ENCODE measurements at regions not wholly inside any gene's neighbourhood (a gene's known extent, or its start where the extent isn't known, plus 50 kb on each side); places are given as distances from the start of the nearest gene placed in this dataset.
A peak's percentile ranks its signal among the peaks of the same experiment; 100 is the strongest.

- DNase-seq: no peak
Observed at GRCh38 chr1:60598041-60598910, 484.1 kb upstream of the NFIA start.

- DNase-seq: no peak
Observed at GRCh38 chr1:60596791-60597750, 485.3 kb upstream of the NFIA start.

GRCh38 chr1:60591583-60591982 lies 490.8 kb upstream of the NFIA start:
- no peak for DNase-seq

- DNase-seq: peak in 1 of 51 donors; percentile 6
Observed at GRCh38 chr1:60589916-60590315, 492.4 kb upstream of the NFIA start.

GRCh38 chr1:60589046-60589748 lies 493.2 kb upstream of the NFIA start:
- DNase-seq: no peak

GRCh38 chr1:60584371-60584770 lies 498.0 kb upstream of the NFIA start:
- DNase-seq: no peak

- no peak for DNase-seq
Observed at GRCh38 chr1:60583696-60584095, 498.7 kb upstream of the NFIA start.

GRCh38 chr1:60581455-60582220 lies 500.7 kb upstream of the NFIA start:
- no peak for DNase-seq

GRCh38 chr1:60577029-60577428 lies 503.5 kb upstream of the C1orf87 start:
- DNase-seq: no peak

GRCh38 chr1:60575326-60575977 lies 501.9 kb upstream of the C1orf87 start:
- DNase-seq: peak in 2 of 51 donors; percentile 3 to 26

- no peak for DNase-seq
Observed at GRCh38 chr1:60573726-60574409, 500.3 kb upstream of the C1orf87 start.

GRCh38 chr1:60573121-60573520 lies 499.6 kb upstream of the C1orf87 start:
- DNase-seq: no peak

- no peak for DNase-seq
Observed at GRCh38 chr1:60572378-60572777, 498.8 kb upstream of the C1orf87 start.

GRCh38 chr1:60571811-60572210 lies 498.2 kb upstream of the C1orf87 start:
- DNase-seq: no peak

- DNase-seq: no peak
Observed at GRCh38 chr1:60569189-60569588, 495.6 kb upstream of the C1orf87 start.

GRCh38 chr1:60567256-60567655 lies 493.7 kb upstream of the C1orf87 start:
- no peak for DNase-seq

GRCh38 chr1:60564916-60565750 lies 491.6 kb upstream of the C1orf87 start:
- DNase-seq: peak in 2 of 51 donors; percentile 1 to 25

- DNase-seq: no peak
Observed at GRCh38 chr1:60563777-60564535, 490.4 kb upstream of the C1orf87 start.
